Uterus (tissue), 2 donors: ENCODE measurements at regions not wholly inside any gene's neighbourhood (a gene's known extent, or its start where the extent isn't known, plus 50 kb on each side); places are given as distances from the start of the nearest gene placed in this dataset.

Source experiments
- CTCF ChIP-seq, 4 experiments: fragments of 200-600 bp in 2 of 4; fragments of 450-650 bp in 2 of 4; sonication (generic) in 2 of 4; IDR thresholded peaks; one replicate each; pipeline ENCODE4 v1.5.1; 2016 to 2019; ENCODE audit warnings: antibody characterized with exemption in 4 of 4, mild to moderate bottlenecking in 2 of 4, moderate library complexity in 1 of 4
- POLR2A ChIP-seq, 2 donors: fragments of 450-650 bp; IDR thresholded peaks; one replicate each; pipeline ENCODE4 v1.6.1; 2016; ENCODE audit warnings: antibody characterized with exemption in 2 of 2, mild to moderate bottlenecking in 1 of 2, moderate library complexity in 1 of 2

- TF ChIP-seq CTCF (IDR thresholded peaks at IDR 0.05) (no peak), POLR2A (IDR thresholded peaks at IDR 0.05) (no peak)
These were observed 481.5 kb downstream of the EBF1 start for GRCh38 chr5:158618256-158618655.
